ENCODE measurements at regions not wholly inside any gene's neighbourhood (a gene's known extent, or its start where the extent isn't known, plus 50 kb on each side); places are given as distances from the start of the nearest gene placed in this dataset.
"Not testable (repeated sequence)": the region's sequence is repeated elsewhere in the genome, so short reads cannot be mapped to it uniquely, and the experiment has no call there.

- 94 to 96% methylated on average over 19 of the region's 19 CpGs for WGBS, 2 donors
These were observed 50.5 kb upstream of the CD99 start for GRCh38 chrX:2640436-2641150.

GRCh38 chrX:2638279-2638678 is 52.8 kb upstream of the CD99 start:
- Histone ChIP-seq H3K36me3 (ENCODE audit: control insufficient read depth in 2 of 2, insufficient read depth in 2 of 2, low read length in 1 of 2) (peaks cover 0 to 8% of the 10 kb centered on the region in 2 donors), H3K9me3 (ENCODE audit: control insufficient read depth in 2 of 2, insufficient read depth in 1 of 2, low read depth in 1 of 2, low read length in 1 of 2) (no peaks in the 10 kb centered on the region), H3K27me3 (ENCODE audit: control insufficient read depth in 1 of 2, insufficient read depth in 2 of 2, low read length in 2 of 2) (no peaks in the 10 kb centered on the region), H3K4me3 (ENCODE audit: low read depth in 1 of 2, low read length in 2 of 2) (no peak overlapping the region), H3K27ac (ENCODE audit: low read depth in 2 of 2, low read length in 1 of 2) (no peak overlapping the region), H3K4me1 (ENCODE audit: control insufficient read depth in 2 of 2, insufficient read depth in 2 of 2, low read length in 1 of 2) (peaks cover 0 to 3% of the 10 kb centered on the region in 2 donors)
- 87 to 91% methylated on average over 7 of the region's 7 CpGs for WGBS, 2 donors

More at GRCh38 chrX:2640436-2641150, 50.5 kb upstream of the CD99 start:
- Histone ChIP-seq H3K36me3 (ENCODE audit: control insufficient read depth in 2 of 2, insufficient read depth in 2 of 2, low read length in 1 of 2) (peaks cover 0 to 8% of the 10 kb centered on the region in 2 donors), H3K4me3 (ENCODE audit: low read depth in 1 of 2, low read length in 2 of 2) (no peak overlapping the region), H3K9me3 (ENCODE audit: control insufficient read depth in 2 of 2, insufficient read depth in 1 of 2, low read depth in 1 of 2, low read length in 1 of 2) (no peaks in the 10 kb centered on the region), H3K27ac (ENCODE audit: low read depth in 2 of 2, low read length in 1 of 2) (no peak overlapping the region), H3K4me1 (ENCODE audit: control insufficient read depth in 2 of 2, insufficient read depth in 2 of 2, low read length in 1 of 2) (peaks cover 0 to 3% of the 10 kb centered on the region in 2 donors), H3K27me3 (ENCODE audit: control insufficient read depth in 1 of 2, insufficient read depth in 2 of 2, low read length in 2 of 2) (no peaks in the 10 kb centered on the region)

GRCh38 chrX:2635342-2635741 is 55.8 kb upstream of the CD99 start:
- H3K4me3 ChIP-seq (ENCODE audit: low read depth in 1 of 2, low read length in 2 of 2): no peak overlapping the region

GRCh38 chrX:2632533-2633504 is 58.3 kb upstream of the CD99 start:
- Histone ChIP-seq H3K4me1 (ENCODE audit: control insufficient read depth in 2 of 2, insufficient read depth in 2 of 2, low read length in 1 of 2) (no peaks in the 10 kb centered on the region), H3K9me3 (ENCODE audit: control insufficient read depth in 2 of 2, insufficient read depth in 1 of 2, low read depth in 1 of 2, low read length in 1 of 2) (peaks cover 0 to 4% of the 10 kb centered on the region in 2 donors), H3K4me3 (ENCODE audit: low read depth in 1 of 2, low read length in 2 of 2) (no peak overlapping the region), H3K27me3 (ENCODE audit: control insufficient read depth in 1 of 2, insufficient read depth in 2 of 2, low read length in 2 of 2) (no peaks in the 10 kb centered on the region), H3K27ac (ENCODE audit: low read depth in 2 of 2, low read length in 1 of 2) (peak overlapping the region; percentile 5 to 60), H3K36me3 (ENCODE audit: control insufficient read depth in 2 of 2, insufficient read depth in 2 of 2, low read length in 1 of 2) (no peaks in the 10 kb centered on the region)
- WGBS, 2 donors: 86 to 89% methylated on average over 9 of the region's 9 CpGs

More at GRCh38 chrX:2635342-2635741, 55.8 kb upstream of the CD99 start:
- Histone ChIP-seq H3K27me3 (ENCODE audit: control insufficient read depth in 1 of 2, insufficient read depth in 2 of 2, low read length in 2 of 2) (no peaks in the 10 kb centered on the region), H3K27ac (ENCODE audit: low read depth in 2 of 2, low read length in 1 of 2) (no peak overlapping the region), H3K9me3 (ENCODE audit: control insufficient read depth in 2 of 2, insufficient read depth in 1 of 2, low read depth in 1 of 2, low read length in 1 of 2) (no peaks in the 10 kb centered on the region), H3K36me3 (ENCODE audit: control insufficient read depth in 2 of 2, insufficient read depth in 2 of 2, low read length in 1 of 2) (peaks cover 0 to 3% of the 10 kb centered on the region in 2 donors), H3K4me1 (ENCODE audit: control insufficient read depth in 2 of 2, insufficient read depth in 2 of 2, low read length in 1 of 2) (no peaks in the 10 kb centered on the region)
- WGBS, 2 donors: 84 to 93% methylated on average over 3 of the region's 3 CpGs

- Histone ChIP-seq H3K27me3 (ENCODE audit: control insufficient read depth in 1 of 2, insufficient read depth in 2 of 2, low read length in 2 of 2) (no peaks in the 10 kb centered on the region), H3K36me3 (ENCODE audit: control insufficient read depth in 2 of 2, insufficient read depth in 2 of 2, low read length in 1 of 2) (peaks cover 0 to under 1% of the 10 kb centered on the region in 2 donors), H3K4me1 (ENCODE audit: control insufficient read depth in 2 of 2, insufficient read depth in 2 of 2, low read length in 1 of 2) (no peaks in the 10 kb centered on the region), H3K9me3 (ENCODE audit: control insufficient read depth in 2 of 2, insufficient read depth in 1 of 2, low read depth in 1 of 2, low read length in 1 of 2) (peaks cover 0 to 4% of the 10 kb centered on the region in 2 donors), H3K4me3 (ENCODE audit: low read depth in 1 of 2, low read length in 2 of 2) (no peak overlapping the region), H3K27ac (ENCODE audit: low read depth in 2 of 2, low read length in 1 of 2) (peak overlapping the region in 1 of 2 donors; percentile 5)
- WGBS, 2 donors: 58 to 62% methylated on average over 3 of the region's 3 CpGs
These were observed 59.2 kb upstream of the CD99 start for GRCh38 chrX:2631743-2632532.

GRCh38 chrX:2630935-2631742 is 60.0 kb upstream of the CD99 start:
- H3K27ac ChIP-seq (ENCODE audit: low read depth in 2 of 2, low read length in 1 of 2): peak overlapping the region; percentile 60 to 71
- not testable (repeated sequence) for H3K36me3 ChIP-seq (ENCODE audit: control insufficient read depth in 2 of 2, insufficient read depth in 2 of 2, low read length in 1 of 2); H3K4me1 ChIP-seq (ENCODE audit: control insufficient read depth in 2 of 2, insufficient read depth in 2 of 2, low read length in 1 of 2); H3K27me3 ChIP-seq (ENCODE audit: control insufficient read depth in 1 of 2, insufficient read depth in 2 of 2, low read length in 2 of 2); H3K4me3 ChIP-seq (ENCODE audit: low read depth in 1 of 2, low read length in 2 of 2); H3K9me3 ChIP-seq (ENCODE audit: control insufficient read depth in 2 of 2, insufficient read depth in 1 of 2, low read depth in 1 of 2, low read length in 1 of 2)
- 88 to 89% methylated on average over 6 of the region's 6 CpGs for WGBS, 2 donors

- H3K4me3 ChIP-seq (ENCODE audit: low read depth in 1 of 2, low read length in 2 of 2); H3K36me3 ChIP-seq (ENCODE audit: control insufficient read depth in 2 of 2, insufficient read depth in 2 of 2, low read length in 1 of 2); H3K4me1 ChIP-seq (ENCODE audit: control insufficient read depth in 2 of 2, insufficient read depth in 2 of 2, low read length in 1 of 2); H3K9me3 ChIP-seq (ENCODE audit: control insufficient read depth in 2 of 2, insufficient read depth in 1 of 2, low read depth in 1 of 2, low read length in 1 of 2); H3K27me3 ChIP-seq (ENCODE audit: control insufficient read depth in 1 of 2, insufficient read depth in 2 of 2, low read length in 2 of 2): not testable (repeated sequence)
- H3K27ac ChIP-seq (ENCODE audit: low read depth in 2 of 2, low read length in 1 of 2): peak overlapping the region; percentile 17 to 55
- WGBS, 2 donors: 65 to 75% methylated on average over 5 of the region's 5 CpGs
These were observed 60.8 kb upstream of the CD99 start for GRCh38 chrX:2630008-2630934.

- Histone ChIP-seq H3K36me3 (ENCODE audit: control insufficient read depth in 2 of 2, insufficient read depth in 2 of 2, low read length in 1 of 2) (peaks cover 2 to 5% of the 10 kb centered on the region in 2 donors), H3K9me3 (ENCODE audit: control insufficient read depth in 2 of 2, insufficient read depth in 1 of 2, low read depth in 1 of 2, low read length in 1 of 2) (peaks cover 0 to 4% of the 10 kb centered on the region in 2 donors), H3K27me3 (ENCODE audit: control insufficient read depth in 1 of 2, insufficient read depth in 2 of 2, low read length in 2 of 2) (no peaks in the 10 kb centered on the region), H3K4me1 (ENCODE audit: control insufficient read depth in 2 of 2, insufficient read depth in 2 of 2, low read length in 1 of 2) (no peaks in the 10 kb centered on the region), H3K27ac (ENCODE audit: low read depth in 2 of 2, low read length in 1 of 2) (peak overlapping the region in 1 of 2 donors; percentile 17), H3K4me3 (ENCODE audit: low read depth in 1 of 2, low read length in 2 of 2) (no peak overlapping the region)
- 80 to 81% methylated on average over 6 of the region's 6 CpGs for WGBS, 2 donors
These were observed 61.6 kb upstream of the CD99 start for GRCh38 chrX:2629316-2630007.
